SH-SY5Y (cell line): ENCODE measurements at regions not wholly inside any gene's neighbourhood (a gene's known extent, or its start where the extent isn't known, plus 50 kb on each side); places are given as distances from the start of the nearest gene placed in this dataset.

Source experiments
- GATA2 ChIP-seq: IDR thresholded peaks from 2 replicates; pipeline ENCODE4 v1.6.1; 2011; ENCODE audit warnings: mild to moderate bottlenecking, low read depth, low read length
- GATA3 ChIP-seq: IDR thresholded peaks from 2 replicates; pipeline ENCODE4 v1.6.1; 2011; ENCODE audit warnings: low read depth, mild to moderate bottlenecking, low read length, moderate library complexity

GRCh38 chr18:49678440-49678839 lies 116.6 kb downstream of the LIPG start:
- TF ChIP-seq GATA3: no peak
- TF ChIP-seq GATA2: no peak

DNA sequence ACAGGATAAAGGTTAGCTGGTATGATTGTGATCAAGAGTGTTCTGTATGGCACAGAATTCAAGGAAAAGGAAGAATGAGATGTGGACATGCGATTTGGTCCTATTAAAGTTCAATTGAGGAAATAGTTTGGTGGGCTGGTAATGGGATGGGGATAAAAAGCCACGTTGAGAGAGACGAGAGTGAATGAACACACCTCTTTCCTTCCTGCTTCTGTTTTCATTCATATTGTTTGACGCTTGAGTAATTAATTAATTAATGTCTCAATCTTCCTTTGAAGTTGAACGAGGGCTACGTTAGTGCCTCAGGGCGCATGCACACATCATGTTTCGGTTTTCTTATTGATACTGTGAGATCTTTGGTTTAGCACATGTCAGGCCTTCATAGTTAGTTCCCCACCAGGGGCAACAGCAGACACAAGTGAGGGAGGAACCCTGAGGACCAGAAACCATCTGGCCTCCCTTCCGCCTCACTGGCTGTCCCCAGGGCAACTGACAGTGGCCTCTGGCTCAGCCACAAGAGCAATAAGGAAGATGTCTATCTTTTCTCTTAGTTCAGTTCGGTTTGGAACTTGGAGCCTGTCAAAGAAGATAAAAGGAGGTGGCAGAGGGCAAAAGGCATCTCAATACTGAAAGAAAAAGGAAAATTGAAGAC lies 116.0 kb downstream of the LIPG start:
- TF ChIP-seq GATA3 (no peak), GATA2 (no peak)

DNA sequence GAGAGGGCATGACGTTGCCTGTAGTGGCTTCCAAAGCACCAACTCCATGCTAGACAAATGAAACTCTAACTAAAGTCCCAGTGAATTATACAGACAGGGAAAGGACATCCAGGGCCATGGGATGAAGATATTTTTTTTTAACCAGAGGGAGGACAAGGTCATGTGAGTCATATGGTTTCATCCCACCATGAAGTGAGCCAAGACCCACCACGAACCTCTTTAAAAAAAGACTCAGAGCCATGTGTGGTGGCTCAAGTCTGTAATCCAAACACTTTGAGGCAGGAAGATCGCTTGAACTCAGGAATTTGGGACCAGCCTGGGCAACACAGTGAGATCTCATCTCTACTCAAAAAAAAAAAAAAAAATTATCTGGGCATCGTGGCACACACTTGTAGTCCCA lies 115.2 kb downstream of the LIPG start:
- no peak for TF ChIP-seq GATA3
- no peak for TF ChIP-seq GATA2

DNA sequence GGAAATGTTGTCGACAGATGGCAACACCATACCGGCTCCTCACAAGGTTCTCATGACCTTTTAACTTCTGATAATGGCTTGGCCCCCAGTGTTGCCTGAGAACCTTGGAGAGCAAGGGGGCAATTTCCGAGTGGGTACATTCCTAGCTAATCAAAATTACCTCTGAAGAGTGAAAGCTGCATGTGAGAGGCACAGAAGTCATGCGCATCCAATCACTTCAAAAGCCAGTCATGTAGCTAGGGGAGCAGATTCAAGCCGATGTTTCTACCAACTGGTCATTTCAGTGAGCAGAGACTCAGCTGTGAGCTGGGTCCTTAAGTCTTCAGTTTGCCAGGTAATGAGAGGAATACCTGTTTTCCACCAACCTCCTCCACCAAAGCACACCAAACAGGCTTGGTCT lies 111.4 kb downstream of the LIPG start:
- TF ChIP-seq GATA2 (no peak), GATA3 (no peak)

DNA sequence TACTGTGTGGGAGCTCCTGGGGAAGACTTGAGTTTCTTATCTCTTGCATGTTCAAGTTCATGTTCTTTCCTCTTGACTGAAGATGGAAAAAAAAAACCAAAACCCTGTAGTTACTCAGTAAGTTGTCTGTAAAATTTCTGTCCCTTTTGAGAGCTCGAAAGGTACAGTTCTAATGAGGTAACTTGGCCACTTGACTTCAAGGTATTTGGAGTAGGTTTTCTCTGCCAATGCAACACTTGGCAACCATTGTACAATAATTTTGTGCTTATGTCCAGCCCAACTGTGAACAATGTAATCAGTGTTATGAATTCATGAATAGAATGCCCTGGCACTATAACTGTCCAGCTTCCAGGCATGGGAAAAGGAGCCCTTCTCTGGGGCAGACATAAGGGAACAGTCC lies 111.0 kb downstream of the LIPG start:
- TF ChIP-seq GATA2: no peak
- no peak for TF ChIP-seq GATA3

DNA sequence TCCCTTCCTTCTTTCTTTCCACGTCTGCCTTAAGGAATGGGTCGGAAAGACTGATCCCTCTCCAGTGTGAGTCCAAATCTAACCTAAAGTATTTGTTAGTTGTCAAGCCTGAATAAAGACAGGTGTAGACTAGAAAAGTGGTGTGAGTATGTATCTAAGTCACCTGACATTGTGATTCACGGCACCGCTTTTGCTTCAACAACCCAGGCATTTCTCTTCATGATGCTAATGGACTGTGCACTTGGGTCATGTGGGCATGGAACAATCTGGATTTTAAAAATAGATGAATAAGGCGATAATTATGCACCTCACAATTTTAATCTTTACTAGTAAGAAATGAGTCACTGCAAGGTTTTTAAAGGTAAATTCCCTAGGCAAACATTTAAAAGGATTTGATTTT lies 107.5 kb downstream of the LIPG start:
- TF ChIP-seq GATA3: no peak
- no peak for TF ChIP-seq GATA2

- TF ChIP-seq GATA2: no peak
- no peak for TF ChIP-seq GATA3
Measured at GRCh38 chr18:49668574-49669275, 106.9 kb downstream of the LIPG start.

DNA sequence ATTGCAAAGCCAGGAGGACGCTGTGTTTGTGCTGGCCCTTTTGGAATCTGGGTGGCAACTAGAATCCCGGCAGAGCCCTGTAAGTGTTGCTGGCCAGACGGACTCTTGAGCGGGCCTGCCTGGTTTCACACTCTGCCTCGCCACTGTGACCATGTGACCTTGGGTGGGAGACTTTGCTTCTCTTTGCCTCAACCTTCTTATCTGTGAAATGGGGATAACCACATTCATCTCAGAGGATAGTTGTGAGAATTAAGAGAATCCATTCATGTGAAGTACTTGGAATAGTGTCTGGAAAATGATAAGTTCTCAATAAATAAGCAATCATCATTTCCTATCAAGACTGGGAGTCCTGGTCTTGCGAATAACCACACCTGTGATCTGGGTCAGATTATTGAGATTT lies 105.6 kb downstream of the LIPG start:
- TF ChIP-seq GATA2 (no peak), GATA3 (no peak)

DNA sequence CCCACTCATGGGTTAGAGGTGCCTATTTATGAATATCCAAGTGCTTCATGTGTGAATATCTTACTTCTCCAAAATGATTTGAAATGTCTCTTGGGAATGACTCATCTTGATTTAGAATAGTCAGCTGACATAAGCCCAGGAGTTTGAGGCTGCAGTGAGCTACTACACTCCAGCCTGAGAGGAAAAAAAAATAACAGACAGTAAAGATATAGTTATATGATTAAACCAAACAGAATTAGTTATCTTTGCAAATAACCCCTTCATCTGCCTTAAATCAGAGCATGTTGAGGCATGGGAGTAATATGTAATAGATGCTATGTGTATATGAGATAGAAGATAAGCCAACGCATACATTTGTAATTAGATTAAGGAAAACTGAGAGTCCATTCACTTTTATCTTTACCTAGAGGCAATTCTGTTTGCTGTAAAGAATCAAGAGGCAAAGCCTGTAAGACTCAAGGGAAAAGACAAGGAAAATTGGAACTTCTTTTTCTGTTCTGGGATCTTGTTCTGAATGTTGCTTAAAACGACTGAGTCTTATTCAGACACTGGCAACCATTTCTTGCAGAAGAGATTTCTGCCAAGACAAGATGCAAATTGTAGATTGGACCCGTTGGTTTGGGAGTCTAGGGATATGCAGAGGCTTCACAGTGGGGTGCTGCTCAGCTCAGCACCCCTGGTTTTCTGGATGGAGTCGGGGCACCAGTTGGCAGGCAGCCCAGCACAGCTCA lies 104.4 kb downstream of the LIPG start:
- TF ChIP-seq GATA2 (peak; percentile 53), GATA3 (peak; percentile 87)

GRCh38 chr18:49663899-49664890 lies 102.3 kb downstream of the LIPG start:
- TF ChIP-seq GATA2 (no peak), GATA3 (no peak)

DNA sequence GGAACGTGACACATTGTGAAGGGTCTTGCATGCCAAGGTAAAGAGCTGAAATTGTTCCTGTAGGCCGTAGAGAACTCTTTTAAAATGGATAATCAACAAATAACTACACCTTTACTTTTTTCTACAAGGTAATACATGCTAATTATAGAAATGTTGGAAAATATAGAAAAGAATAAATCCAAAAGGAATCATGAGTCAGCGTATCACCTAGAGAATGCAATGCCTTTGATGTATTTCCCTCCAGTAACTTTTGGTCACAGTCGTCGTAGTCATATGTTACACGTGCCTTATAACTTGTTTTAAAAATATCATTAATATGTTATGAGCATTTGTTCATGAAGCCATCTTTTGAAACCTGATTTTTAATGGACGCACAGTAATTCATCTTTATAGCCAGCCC lies 100.6 kb downstream of the LIPG start:
- TF ChIP-seq GATA2 (no peak), GATA3 (no peak)

DNA sequence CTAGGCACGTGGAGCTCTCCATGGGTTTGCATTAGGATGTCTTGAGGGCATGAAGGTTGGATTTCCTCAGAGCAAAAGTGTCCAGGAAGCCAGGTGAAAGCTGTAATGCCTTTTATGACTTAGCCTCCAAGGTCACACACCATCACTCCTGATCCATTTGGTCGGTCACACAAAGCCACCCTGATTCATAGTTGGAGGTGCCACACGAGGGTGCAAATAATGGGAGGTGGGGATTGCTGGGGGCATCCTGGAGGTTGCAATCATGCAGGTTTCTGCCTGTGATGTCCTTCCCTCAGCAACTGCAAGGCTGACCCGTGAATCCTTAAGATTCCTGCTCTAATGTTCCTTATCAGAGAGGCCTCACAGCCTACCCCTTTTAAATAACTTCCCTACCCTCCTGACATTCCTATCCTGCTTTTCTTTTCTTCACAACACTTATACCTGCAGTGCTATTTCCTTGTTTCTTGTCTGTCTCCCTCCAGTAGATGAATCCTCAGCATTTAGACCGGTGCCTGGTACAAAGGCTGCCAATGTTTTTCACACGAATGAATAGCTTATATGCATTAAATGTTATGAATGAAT lies 97.1 kb downstream of the LIPG start:
- no peak for TF ChIP-seq GATA3
- no peak for TF ChIP-seq GATA2

GRCh38 chr18:49656073-49656692 lies 94.3 kb downstream of the LIPG start:
- TF ChIP-seq GATA3 (0 out of 2 replicates have a peak, but pooled peaks have one; percentile 23), GATA2 (peak; percentile 64; the same call in 1 of the 2 replicates)
